GM10248 (cell line): ENCODE measurements at regions not wholly inside any gene's neighbourhood (a gene's known extent, or its start where the extent isn't known, plus 50 kb on each side); places are given as distances from the start of the nearest gene placed in this dataset.

Source experiments
- CTCF ChIA-PET: fragments of 300-600 bp; sonication (Branson Sonifier 250); formaldehyde crosslinking; extraction: SDS; loops from one replicate; lab custom pipeline; 2021; ENCODE audit warnings: antibody characterized with exemption; lab: Yijun Ruan, JAX
- POLR2A ChIA-PET: fragments of 350-650 bp; sonication (Branson Sonifier 250); formaldehyde crosslinking; extraction: SDS; loops from one replicate; lab custom pipeline; 2020; ENCODE audit warnings: antibody characterized with exemption; lab: Yijun Ruan, JAX
- DNase-seq: peaks from one replicate; pipeline ENCODE4 v3.0.0; 2012; ENCODE audit errors: extremely low spot score
- TF ChIP-seq, protein P1 (sequence below): IDR thresholded peaks from 2 replicates; pipeline ENCODE4 v1.5.1; 2012; ENCODE audit warnings: mild to moderate bottlenecking, low read depth; ENCODE audit errors: extremely low read depth, missing control alignments, control extremely low read depth

DNA sequence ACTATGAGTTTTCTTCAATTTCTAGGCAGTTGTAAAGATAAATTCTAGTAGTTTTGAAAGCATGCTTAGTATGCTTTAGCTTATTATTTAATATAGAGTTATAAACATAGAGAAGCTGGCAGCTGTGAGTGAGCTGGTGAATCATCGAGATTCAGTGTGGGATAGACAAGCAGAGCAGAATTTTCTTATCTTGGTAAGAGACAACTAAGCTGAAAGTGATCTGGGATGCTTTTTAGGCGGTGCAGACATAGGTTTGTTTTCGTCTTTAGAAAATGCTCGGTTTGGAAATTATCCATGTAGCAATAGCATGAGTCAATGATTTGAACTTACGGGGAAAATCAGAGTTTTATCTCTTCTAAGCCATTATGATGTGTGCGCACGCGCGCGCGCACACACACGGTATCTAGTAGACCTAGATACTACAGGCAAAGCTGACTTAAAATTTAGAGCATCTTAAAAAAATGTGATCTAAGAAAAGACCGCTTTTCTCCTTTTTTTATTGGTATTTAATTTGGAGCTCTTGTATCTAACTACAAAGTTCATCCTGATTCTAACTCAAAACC lies 128.3 kb upstream of the MAP3K7 start:
- CTCF ChIA-PET = interaction anchor here (1.3 to 1.4 kb wide), 2 partner anchors 11 to 20 kb away, joined by 4 read pairs; no protein-coding TSS in a partner anchor
- TF ChIP-seq, protein P1, sequence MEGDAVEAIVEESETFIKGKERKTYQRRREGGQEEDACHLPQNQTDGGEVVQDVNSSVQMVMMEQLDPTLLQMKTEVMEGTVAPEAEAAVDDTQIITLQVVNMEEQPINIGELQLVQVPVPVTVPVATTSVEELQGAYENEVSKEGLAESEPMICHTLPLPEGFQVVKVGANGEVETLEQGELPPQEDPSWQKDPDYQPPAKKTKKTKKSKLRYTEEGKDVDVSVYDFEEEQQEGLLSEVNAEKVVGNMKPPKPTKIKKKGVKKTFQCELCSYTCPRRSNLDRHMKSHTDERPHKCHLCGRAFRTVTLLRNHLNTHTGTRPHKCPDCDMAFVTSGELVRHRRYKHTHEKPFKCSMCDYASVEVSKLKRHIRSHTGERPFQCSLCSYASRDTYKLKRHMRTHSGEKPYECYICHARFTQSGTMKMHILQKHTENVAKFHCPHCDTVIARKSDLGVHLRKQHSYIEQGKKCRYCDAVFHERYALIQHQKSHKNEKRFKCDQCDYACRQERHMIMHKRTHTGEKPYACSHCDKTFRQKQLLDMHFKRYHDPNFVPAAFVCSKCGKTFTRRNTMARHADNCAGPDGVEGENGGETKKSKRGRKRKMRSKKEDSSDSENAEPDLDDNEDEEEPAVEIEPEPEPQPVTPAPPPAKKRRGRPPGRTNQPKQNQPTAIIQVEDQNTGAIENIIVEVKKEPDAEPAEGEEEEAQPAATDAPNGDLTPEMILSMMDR = no peak
- DNase-seq = no peak
- POLR2A ChIA-PET = no interaction called here

DNA sequence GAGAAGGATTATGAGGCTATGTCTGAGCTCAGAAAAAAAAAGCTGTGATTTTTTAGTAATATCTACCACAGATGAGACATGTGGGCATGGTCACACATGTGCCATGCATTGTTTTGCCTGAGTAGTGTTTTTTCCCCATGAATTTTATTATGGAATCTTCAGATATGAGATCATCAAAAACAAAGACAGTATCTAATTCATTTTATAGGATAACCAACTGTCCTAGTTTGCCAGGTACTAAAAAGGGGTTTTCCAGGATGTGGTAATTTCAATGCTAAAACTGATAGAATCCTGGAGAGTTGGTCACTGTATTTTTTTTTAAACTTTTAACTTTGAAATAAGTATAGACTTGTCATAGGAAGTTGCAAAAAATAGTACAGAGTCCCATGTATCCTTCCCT lies 127.4 kb upstream of the MAP3K7 start:
- ChIA-PET CTCF (interaction anchor here (1.0 to 1.4 kb wide), 3 partner anchors 11 to 19 kb away, joined by 3 to 4 read pairs (median 4); no protein-coding TSS in a partner anchor), POLR2A (no interaction called here)
- no peak for DNase-seq
- TF ChIP-seq, protein P1 = no peak

DNA sequence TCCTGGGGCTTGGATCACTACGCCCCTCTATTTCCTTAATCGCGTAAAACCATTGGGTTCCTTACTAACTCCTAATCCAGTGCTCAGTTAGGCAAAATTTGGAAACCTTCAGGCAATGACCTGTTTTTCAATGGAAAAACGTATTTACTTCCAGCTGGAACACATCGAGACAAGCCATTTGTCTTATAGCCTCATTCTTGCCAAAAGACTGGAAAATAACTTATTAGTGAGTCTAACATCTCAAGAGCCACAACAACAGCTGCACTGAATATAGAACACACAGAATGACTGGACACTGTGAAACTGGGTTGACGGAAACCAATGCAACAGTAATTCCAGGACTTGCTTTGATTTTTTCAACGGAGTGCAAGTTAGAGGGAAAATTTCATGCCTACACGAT lies 125.2 kb upstream of the MAP3K7 start:
- CTCF ChIA-PET = no interaction called here
- DNase-seq = no peak
- POLR2A ChIA-PET = no interaction called here
- TF ChIP-seq, protein P1 = no peak

DNA sequence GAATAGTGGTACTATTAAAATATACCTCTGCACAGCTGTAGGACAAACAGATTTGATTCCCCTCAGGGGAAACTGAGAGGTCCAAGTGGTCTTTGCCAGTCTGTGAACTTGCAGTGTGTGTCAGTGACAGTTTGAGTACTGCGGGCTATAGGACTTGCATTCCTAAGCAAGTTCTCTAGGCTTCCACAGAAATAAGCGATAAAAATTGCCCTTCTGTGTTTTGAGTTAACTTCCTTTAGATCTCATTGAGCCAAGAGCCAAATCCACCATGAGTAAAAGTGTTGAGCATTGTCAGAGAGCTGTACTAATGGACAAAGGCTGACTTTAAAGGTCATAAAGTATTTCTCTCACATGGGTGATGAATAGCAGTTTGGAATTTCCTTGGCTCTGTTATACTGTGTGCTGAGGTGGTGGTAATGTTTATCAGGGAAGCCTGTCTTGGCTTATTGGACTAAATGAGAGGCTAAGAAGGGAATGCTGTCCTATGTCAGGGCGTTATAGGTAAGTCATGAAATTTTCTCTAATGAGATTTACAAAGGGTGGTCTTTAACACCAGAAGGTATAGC lies 122.6 kb upstream of the MAP3K7 start:
- ChIA-PET POLR2A (no interaction called here), CTCF (no interaction called here)
- no peak for DNase-seq
- TF ChIP-seq, protein P1 = no peak

DNA sequence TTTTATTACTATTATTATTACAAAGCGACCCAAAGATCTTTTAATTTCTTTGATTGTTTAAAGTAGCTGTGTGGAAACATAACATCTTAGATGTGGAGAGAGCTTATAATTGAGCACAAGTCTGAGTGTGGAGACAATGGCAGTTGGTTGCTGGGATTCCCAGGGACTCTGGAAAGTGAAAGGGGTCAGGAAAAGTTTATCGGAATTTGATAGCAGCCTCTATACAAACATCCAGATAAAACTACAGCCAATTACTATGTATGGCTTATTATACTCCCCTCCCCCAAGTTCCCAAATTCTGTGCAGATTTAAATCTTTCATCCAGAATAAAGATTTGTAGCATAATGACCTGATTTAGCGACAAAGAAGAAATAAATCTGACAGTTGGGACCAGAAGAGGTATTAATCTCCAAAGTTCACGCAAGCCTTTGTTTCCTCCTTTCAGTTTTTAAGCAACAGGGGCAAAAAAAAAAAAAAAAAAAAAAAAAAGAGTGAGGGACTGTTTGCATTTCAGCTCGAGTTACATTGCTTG lies 121.4 kb upstream of the MAP3K7 start:
- ChIA-PET CTCF (no interaction called here), POLR2A (no interaction called here)
- TF ChIP-seq, protein P1 = no peak
- DNase-seq = no peak

DNA sequence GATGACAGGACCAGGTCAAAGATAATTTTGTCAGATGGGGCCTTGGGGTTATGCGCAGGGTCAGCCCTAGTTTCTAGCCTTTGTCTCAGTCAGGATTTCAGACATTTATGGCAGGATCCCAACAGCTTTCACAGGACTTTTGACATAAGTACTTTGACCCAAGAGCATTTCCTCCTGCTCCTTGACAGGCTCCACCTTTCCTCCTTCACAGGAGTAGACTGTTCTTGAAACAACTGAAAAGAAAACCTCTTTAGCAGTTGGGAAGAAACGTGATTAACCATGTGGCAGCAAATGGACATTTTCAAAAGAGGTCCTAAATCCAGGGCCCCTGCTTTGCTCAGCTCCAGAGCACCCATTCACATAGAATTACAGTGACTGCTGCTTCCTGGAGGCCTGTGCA lies 120.4 kb upstream of the MAP3K7 start:
- no peak for DNase-seq
- POLR2A ChIA-PET = no interaction called here
- TF ChIP-seq, protein P1 = no peak
- CTCF ChIA-PET = no interaction called here
